ENCODE measurements at regions not wholly inside any gene's neighbourhood (a gene's known extent, or its start where the extent isn't known, plus 50 kb on each side); places are given as distances from the start of the nearest gene placed in this dataset.

DNA sequence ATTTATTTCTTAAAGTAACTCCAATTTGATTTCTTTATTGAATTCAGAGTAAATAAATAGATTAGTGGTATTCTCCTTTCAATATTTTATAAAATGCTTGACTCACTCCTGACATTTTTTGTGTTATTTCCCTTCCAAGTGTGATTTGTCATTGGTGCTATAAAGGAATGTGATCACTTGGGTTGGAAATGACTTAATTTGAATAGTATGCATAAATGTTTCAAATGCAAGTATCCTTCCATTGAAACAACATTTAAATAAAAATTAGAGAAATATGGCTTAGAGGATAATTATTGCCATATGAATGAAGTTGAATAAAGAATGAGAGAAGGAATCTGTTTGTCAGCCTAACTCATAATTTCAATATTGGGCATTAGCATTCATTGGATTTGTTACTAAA is 182.7 kb downstream of the PABPC4L start:
- Histone ChIP-seq H3K4me1 (ENCODE audit: control insufficient read depth, insufficient read depth, low read length) (no peaks in the 10 kb centered on the region), H2AFZ (replicated peaks; ENCODE audit: low read length, poor library complexity) (no peak overlapping the region), H3K27ac (ENCODE audit: insufficient read depth, low read length) (no peak overlapping the region), H4K91ac (ENCODE audit: insufficient read depth, low read depth, low read length) (no peak overlapping the region), H2AK9ac (replicated peaks; ENCODE audit: low read depth, low read length, poor library complexity) (no peak overlapping the region), H3K9me3 (ENCODE audit: control insufficient read depth, insufficient read depth, low read length) (no peaks in the 10 kb centered on the region; the same call in 1 of the 2 replicates), H3K4ac (ENCODE audit: low read depth, low read length) (no peak overlapping the region), H3K56ac (ENCODE audit: extremely low read depth, insufficient read depth, low read length) (no peak overlapping the region), H3K18ac (ENCODE audit: low read depth, low read length) (no peak overlapping the region), H2BK5ac (ENCODE audit: low read depth, low read length, poor library complexity, severe bottlenecking) (no peak overlapping the region), H4K8ac (ENCODE audit: low read depth in 2 of 2, low read length in 2 of 2) (no peak overlapping the region), H3K27me3 (ENCODE audit: control insufficient read depth, insufficient read depth, low read length) (no peaks in the 10 kb centered on the region), H2BK20ac (ENCODE audit: low read depth, low read length) (no peak overlapping the region), H3K4me3 (ENCODE audit: insufficient read depth, low read depth, low read length) (no peak overlapping the region), H4K5ac (ENCODE audit: low read depth, low read length) (no peak overlapping the region), H3K79me1 (ENCODE audit: low read depth in 1 of 2, low read length in 2 of 2) (no peaks in the 10 kb centered on the region), H3K36me3 (ENCODE audit: control insufficient read depth, insufficient read depth, low read length) (no peaks in the 10 kb centered on the region), H3K23ac (ENCODE audit: low read depth, low read length) (no peak overlapping the region), H2BK120ac (ENCODE audit: low read depth, low read length) (no peak overlapping the region), H3K9ac (ENCODE audit: low read depth, low read length) (no peak overlapping the region), H4K20me1 (ENCODE audit: insufficient read depth, low read length) (no peaks in the 10 kb centered on the region), H2BK15ac (ENCODE audit: low read depth, low read length) (no peak overlapping the region), H3K9me1 (ENCODE audit: insufficient read depth, low read length) (no peaks in the 10 kb centered on the region), H3K14ac (replicated peaks; ENCODE audit: low read depth, low read length) (no peak overlapping the region), H2AK5ac (ENCODE audit: low read depth, low read length) (no peak overlapping the region), H3K4me2 (ENCODE audit: low read depth, low read length) (no peak overlapping the region)
- POLR2A ChIA-PET (ENCODE audit: unreplicated experiment) = no interaction called here
- no TSS peak for BruUV-seq (replicated peaks)
- no peak for TF ChIP-seq CHD1 (IDR thresholded peaks at IDR 0.05; ENCODE audit: low read depth, low read length)
- TF ChIP-seq, protein P1, sequence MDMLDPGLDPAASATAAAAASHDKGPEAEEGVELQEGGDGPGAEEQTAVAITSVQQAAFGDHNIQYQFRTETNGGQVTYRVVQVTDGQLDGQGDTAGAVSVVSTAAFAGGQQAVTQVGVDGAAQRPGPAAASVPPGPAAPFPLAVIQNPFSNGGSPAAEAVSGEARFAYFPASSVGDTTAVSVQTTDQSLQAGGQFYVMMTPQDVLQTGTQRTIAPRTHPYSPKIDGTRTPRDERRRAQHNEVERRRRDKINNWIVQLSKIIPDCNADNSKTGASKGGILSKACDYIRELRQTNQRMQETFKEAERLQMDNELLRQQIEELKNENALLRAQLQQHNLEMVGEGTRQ (IDR thresholded peaks at IDR 0.05; ENCODE audit: low read depth, low read length) = no peak
- TF ChIP-seq SMC3 (IDR thresholded peaks at IDR 0.05; ENCODE audit: low read depth, low read length) = no peak
- no peak for TF ChIP-seq MXI1 (IDR thresholded peaks at IDR 0.05; ENCODE audit: borderline replicate concordance, low read depth, low read length)
- no peak for TF ChIP-seq BHLHE40 (IDR thresholded peaks at IDR 0.05; ENCODE audit: low read depth, low read length)
- intact Hi-C loops (cut with micrococcal nuclease) = no loop called here
- ATAC-seq (ENCODE audit: low read depth) (no peak), DNase-seq (peak; percentile 1)
- in situ Hi-C loops (cut with MboI; ENCODE audit: low sequenced_read_pairs) = no loop called here
- CTCF ChIA-PET = no interaction called here
- dilution Hi-C loops (cut with HindIII; ENCODE audit: low sequenced_read_pairs, unreplicated experiment) = no loop called here

Measured in IMR-90 (cell line).